Muscle layer of colon (tissue), 2 donors: ENCODE measurements at regions not wholly inside any gene's neighbourhood (a gene's known extent, or its start where the extent isn't known, plus 50 kb on each side); places are given as distances from the start of the nearest gene placed in this dataset.

Experiments used
- H3K27ac ChIP-seq: one replicate; pipeline ENCODE4 v1.7.0; 2013; ENCODE audit warnings: low read depth, mild to moderate bottlenecking, low read length, moderate library complexity
- H3K27me3 ChIP-seq, 2 donors: one replicate each; pipeline ENCODE4 v1.7.0; 2013; ENCODE audit warnings: low read length in 2 of 2, mild to moderate bottlenecking in 2 of 2; ENCODE audit not compliant: insufficient read depth in 2 of 2, control insufficient read depth in 1 of 2
- H3K36me3 ChIP-seq: one replicate; pipeline ENCODE4 v1.7.0; 2013; ENCODE audit warnings: mild to moderate bottlenecking, low read length; ENCODE audit not compliant: insufficient read depth
- H3K4me1 ChIP-seq: one replicate; pipeline ENCODE4 v1.7.0; 2013; ENCODE audit warnings: mild to moderate bottlenecking, low read length; ENCODE audit not compliant: insufficient read depth
- H3K4me3 ChIP-seq, 2 donors: one replicate each; pipeline ENCODE4 v1.7.0; 2013; ENCODE audit warnings: low read length in 2 of 2, low read depth in 1 of 2, mild to moderate bottlenecking in 1 of 2, moderate library complexity in 1 of 2
- H3K9ac ChIP-seq: one replicate; pipeline ENCODE4 v1.7.0; 2013; ENCODE audit warnings: low read length
- H3K9me3 ChIP-seq: one replicate; pipeline ENCODE4 v1.7.0; 2013; ENCODE audit warnings: mild to moderate bottlenecking, low read length
- donor health status: abdominal sarcoma.
- donor health status: Adenocarcinoma of cecum.

DNA sequence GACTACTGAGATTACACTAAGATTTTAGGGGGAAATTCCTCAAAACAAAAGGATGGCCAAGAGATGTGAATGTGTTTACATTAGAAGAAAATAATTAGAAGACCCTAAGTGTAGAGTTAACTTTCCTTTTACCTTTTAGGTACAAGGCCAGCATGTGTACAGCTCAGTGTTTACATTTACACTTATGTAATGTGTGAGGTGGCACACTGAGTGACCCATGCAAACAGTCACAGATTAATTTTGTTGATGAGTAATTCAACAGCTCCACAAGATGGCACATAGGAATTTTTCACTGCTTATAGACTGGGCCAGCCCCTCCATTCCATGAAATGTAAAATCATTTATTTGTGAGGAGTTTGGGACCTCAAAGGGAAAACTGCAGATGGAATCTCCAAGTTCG lies 90.1 kb upstream of the SLC12A2 start:
- H3K27me3 ChIP-seq: no peaks in the 10 kb centered on the region
- H3K36me3 ChIP-seq: no peaks in the 10 kb centered on the region
- H3K27ac ChIP-seq: no peak overlapping the region
- no peak overlapping the region for H3K4me3 ChIP-seq
- H3K9me3 ChIP-seq: no peaks in the 10 kb centered on the region
- no peak overlapping the region for H3K9ac ChIP-seq
- H3K4me1 ChIP-seq: peaks cover 15% of the 10 kb centered on the region

DNA sequence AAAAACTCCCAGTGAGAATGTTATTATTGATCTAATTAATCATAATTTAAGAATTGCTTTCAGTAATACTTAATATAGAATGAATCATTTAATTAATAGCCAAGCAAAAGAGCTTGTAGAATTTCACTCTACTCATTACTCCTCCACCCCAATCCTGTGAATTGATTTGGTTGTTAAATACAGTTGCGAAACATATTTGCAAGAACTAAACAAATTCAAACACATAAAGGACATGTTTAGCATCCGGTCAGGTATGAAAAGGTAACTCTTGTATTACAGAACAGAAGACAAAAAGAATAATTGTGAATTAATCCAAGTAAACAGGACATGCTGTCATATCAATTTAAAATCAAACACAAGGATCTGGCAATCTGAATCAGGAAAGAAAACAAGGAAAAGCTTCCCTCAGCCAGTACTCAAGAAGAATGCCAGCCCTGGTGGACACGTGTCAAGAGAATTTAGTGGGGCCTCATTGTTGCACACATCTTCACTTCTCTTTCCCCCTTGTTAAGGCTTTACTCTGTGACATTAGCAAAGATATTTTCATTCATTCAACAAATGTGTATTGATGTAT lies 89.4 kb upstream of the SLC12A2 start:
- Histone ChIP-seq H3K4me3 (no peak overlapping the region), H3K9me3 (no peaks in the 10 kb centered on the region), H3K4me1 (peaks cover 15% of the 10 kb centered on the region), H3K27ac (no peak overlapping the region), H3K27me3 (no peaks in the 10 kb centered on the region), H3K9ac (no peak overlapping the region), H3K36me3 (no peaks in the 10 kb centered on the region)

DNA sequence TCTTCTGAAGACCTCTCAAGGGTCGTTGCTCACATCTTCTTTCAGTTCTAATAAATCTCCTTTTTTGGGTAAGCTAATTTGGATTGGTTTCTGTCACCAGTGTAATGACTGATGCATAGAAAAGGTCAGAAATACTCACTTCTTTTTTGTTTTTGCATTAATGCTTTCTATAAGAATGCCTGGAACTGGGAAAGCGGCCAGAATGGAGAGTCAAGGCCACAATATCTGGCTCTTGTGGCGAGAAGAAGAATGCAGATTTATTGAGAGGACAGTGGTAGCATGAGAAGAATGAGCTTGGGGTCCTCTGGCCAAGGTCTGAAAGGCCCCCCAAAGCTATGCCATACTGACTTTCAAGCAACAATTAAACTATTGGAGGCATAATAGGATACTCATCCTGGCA lies 88.0 kb upstream of the SLC12A2 start:
- H3K36me3 ChIP-seq: no peaks in the 10 kb centered on the region
- no peak overlapping the region for H3K9ac ChIP-seq
- no peak overlapping the region for H3K4me3 ChIP-seq
- H3K9me3 ChIP-seq: no peaks in the 10 kb centered on the region
- no peaks in the 10 kb centered on the region for H3K27me3 ChIP-seq
- H3K4me1 ChIP-seq: peaks cover 21% of the 10 kb centered on the region
- H3K27ac ChIP-seq: no peak overlapping the region

DNA sequence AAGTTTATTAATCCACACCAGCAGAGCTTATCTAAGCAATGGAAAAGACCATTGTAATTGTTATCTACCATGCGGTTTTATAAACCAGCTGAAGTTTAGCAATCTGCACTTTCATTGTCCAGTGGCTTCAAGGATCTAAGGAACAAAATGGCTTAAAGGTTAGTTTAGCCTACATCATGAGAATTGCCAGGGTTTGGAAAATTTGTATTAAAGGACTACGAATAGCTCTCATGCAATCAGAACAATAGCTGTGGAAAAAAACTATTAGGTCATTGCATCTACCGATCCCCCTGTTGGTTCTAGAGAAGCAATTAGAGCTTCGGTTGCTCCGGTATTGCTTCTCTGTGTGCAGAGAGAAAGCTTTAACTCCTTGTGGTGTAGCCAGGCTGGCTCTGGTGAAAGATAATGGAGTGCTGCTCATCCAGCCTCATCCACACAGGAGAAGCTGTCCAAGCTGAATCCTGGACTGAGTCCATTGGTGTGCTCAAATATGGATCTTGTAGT lies 86.3 kb upstream of the SLC12A2 start:
- H3K4me1 ChIP-seq: peaks cover 21% of the 10 kb centered on the region
- no peaks in the 10 kb centered on the region for H3K9me3 ChIP-seq
- peak overlapping the region in 1 of 2 donors; percentile 23 for H3K4me3 ChIP-seq
- H3K27me3 ChIP-seq: no peaks in the 10 kb centered on the region
- no peaks in the 10 kb centered on the region for H3K36me3 ChIP-seq
- no peak overlapping the region for H3K27ac ChIP-seq
- H3K9ac ChIP-seq: no peak overlapping the region

DNA sequence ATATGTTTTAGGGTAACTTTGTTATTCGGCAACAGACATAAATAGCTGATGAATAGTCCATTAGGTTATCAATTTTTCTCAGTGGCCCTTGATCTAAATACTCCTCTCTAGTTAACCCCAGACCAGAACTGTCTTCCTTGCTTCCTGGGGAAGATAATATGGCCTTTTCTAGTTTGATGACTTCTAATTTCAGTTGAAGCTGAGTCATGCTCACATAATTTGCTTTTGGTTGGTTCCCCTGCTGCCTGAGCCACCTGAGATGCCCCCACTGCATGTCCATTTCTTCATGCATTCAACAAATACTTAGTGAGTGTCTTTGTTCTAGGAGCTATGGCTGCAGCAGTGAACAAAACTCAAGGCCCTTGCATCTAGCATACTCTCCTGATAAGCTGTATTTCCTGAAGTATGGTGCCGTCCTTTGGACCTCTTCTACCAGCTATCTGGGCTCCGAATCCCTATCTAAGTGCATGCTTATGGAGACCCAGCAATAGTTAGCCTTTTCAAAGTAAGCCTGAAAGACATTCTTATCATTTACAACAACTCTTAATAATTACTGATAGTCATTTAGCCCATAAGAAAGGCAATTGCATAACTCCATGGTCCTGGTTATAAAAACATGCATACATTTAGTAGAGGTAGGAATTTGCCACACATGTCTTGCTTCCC lies 84.5 kb upstream of the SLC12A2 start:
- no peaks in the 10 kb centered on the region for H3K36me3 ChIP-seq
- H3K9ac ChIP-seq: no peak overlapping the region
- H3K27ac ChIP-seq: no peak overlapping the region
- H3K9me3 ChIP-seq: no peaks in the 10 kb centered on the region
- H3K27me3 ChIP-seq: no peaks in the 10 kb centered on the region
- no peak overlapping the region for H3K4me3 ChIP-seq
- H3K4me1 ChIP-seq: peaks cover 21% of the 10 kb centered on the region

DNA sequence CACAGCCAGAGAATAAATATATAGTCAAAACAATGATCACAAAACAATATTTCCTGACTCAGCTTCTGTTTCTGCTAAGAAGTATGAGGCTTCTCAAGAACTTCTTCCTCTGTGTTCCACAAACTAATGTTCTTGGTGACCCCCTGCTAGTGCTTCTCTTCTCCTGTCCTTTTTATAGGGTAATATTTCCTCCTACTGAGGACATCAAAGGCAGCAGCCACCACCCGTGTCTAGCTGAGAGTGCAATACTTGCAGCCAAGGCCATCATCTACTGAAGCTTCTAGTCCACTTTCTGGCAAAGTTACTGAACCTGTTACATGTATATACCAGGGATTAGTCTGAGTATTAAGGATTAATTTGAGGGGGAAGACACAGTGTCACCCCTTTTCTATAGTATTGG lies 83.7 kb upstream of the SLC12A2 start:
- Histone ChIP-seq H3K36me3 (no peaks in the 10 kb centered on the region), H3K9me3 (no peaks in the 10 kb centered on the region), H3K4me1 (peaks cover 21% of the 10 kb centered on the region), H3K27me3 (no peaks in the 10 kb centered on the region), H3K4me3 (no peak overlapping the region), H3K9ac (no peak overlapping the region), H3K27ac (no peak overlapping the region)

DNA sequence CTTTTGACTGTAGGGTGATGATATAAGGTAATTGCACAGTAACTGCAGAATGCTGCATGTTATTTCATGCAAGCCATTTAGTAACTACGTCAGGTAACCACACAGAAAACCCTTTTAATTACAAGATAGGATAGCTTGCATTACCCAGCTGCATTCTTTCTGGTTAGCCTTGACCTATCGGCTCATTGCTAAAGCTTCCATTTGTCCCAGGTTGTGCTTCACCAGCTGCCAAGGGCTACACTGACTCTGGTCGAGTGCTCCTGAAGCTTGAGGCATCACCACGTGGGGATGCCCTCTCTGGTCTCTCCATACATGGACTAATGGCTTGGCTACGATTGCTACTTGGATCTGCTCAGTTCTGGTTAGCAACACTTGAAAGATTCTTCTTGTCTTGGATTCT lies 81.1 kb upstream of the SLC12A2 start:
- H3K36me3 ChIP-seq: no peaks in the 10 kb centered on the region
- no peak overlapping the region for H3K4me3 ChIP-seq
- no peak overlapping the region for H3K9ac ChIP-seq
- no peaks in the 10 kb centered on the region for H3K9me3 ChIP-seq
- H3K27ac ChIP-seq: no peak overlapping the region
- H3K4me1 ChIP-seq: peaks cover 12% of the 10 kb centered on the region
- H3K27me3 ChIP-seq: no peaks in the 10 kb centered on the region

DNA sequence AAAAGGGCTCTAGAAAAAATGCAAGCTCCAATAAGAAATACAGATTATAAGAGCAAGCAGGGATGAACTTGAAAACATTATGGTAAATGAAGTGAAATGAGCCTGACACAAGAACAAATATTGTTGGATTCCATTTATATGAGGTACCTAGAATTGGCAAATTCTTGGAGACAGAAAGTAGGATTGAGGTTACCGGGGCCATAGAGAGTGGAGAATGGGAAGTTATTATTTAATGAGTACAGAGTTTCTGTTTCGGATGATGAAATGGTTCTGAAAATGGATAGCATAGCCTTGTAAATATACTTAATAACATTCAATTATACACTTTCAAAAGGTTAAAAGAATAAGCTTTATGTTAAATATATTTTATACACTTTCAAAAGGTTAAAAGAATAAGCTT lies 75.6 kb upstream of the SLC12A2 start:
- H3K27ac ChIP-seq: no peak overlapping the region
- H3K36me3 ChIP-seq: no peaks in the 10 kb centered on the region
- no peak overlapping the region for H3K4me3 ChIP-seq
- H3K9me3 ChIP-seq: no peaks in the 10 kb centered on the region
- H3K27me3 ChIP-seq: no peaks in the 10 kb centered on the region
- H3K4me1 ChIP-seq: no peaks in the 10 kb centered on the region
- no peak overlapping the region for H3K9ac ChIP-seq

DNA sequence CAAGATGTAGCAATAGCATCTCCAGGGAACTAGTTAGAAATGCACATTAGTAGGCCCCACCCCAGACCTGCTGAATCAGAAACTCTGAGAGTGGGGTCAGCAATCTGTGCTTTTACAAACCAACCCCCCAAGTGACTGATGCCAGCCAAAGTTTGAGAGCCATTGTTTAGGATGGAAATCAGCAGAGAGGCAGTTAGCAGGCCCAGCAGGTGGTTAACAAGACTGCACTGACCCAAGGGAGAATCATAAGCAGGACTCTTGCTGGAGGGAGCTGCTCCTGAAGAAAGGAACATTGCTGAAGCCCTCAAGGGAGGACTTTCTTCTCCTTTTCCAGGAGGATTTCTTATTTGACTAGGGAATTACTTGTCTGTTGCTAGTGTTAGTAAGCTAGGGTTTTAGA lies 74.2 kb upstream of the SLC12A2 start:
- Histone ChIP-seq H3K4me1 (no peaks in the 10 kb centered on the region), H3K27me3 (no peaks in the 10 kb centered on the region), H3K27ac (no peak overlapping the region), H3K9me3 (no peaks in the 10 kb centered on the region), H3K36me3 (no peaks in the 10 kb centered on the region), H3K9ac (no peak overlapping the region), H3K4me3 (no peak overlapping the region)

DNA sequence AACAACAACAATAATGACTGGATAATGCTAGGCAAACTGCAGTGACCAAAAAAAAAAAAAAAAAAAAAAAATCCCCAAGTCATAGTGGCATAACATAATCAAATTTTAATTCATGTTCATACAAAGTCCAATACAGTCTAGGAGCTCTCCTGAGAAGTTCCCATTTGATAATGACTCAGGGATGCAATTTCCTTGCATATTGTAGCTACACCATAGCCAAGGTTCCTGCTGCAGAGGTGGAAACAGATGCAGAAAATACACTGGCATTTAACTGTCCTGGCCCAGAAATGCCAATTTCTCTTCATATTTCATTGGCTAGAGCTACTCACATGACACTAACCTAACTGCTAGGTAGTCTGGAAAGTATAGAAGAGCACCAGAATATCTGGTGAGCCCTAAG lies 72.2 kb upstream of the SLC12A2 start:
- Histone ChIP-seq H3K4me3 (no peak overlapping the region), H3K9ac (no peak overlapping the region), H3K27ac (no peak overlapping the region), H3K27me3 (no peaks in the 10 kb centered on the region), H3K9me3 (no peaks in the 10 kb centered on the region), H3K36me3 (no peaks in the 10 kb centered on the region), H3K4me1 (no peaks in the 10 kb centered on the region)

DNA sequence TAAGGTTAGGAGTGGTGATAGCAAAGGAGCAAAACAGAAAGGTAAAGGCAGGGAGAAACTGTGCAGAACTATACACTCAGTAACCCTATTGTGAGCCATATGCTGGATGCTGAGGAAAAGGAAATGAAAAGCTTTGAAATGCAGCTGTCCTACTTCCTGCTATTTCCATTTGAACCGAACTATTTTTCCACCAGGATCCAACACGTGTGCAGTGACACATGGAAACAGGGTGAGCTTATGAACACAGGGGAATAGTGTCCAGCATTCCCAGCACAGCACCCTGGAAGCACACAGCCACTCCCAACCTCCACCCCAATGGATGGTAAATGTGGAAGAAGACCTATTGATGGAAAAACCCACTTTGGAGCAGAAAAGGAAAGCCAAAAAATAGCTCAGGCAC lies 69.0 kb upstream of the SLC12A2 start:
- no peaks in the 10 kb centered on the region for H3K36me3 ChIP-seq
- H3K4me1 ChIP-seq: no peaks in the 10 kb centered on the region
- H3K9me3 ChIP-seq: no peaks in the 10 kb centered on the region
- no peak overlapping the region for H3K4me3 ChIP-seq
- H3K27ac ChIP-seq: no peak overlapping the region
- H3K9ac ChIP-seq: no peak overlapping the region
- H3K27me3 ChIP-seq: no peaks in the 10 kb centered on the region

DNA sequence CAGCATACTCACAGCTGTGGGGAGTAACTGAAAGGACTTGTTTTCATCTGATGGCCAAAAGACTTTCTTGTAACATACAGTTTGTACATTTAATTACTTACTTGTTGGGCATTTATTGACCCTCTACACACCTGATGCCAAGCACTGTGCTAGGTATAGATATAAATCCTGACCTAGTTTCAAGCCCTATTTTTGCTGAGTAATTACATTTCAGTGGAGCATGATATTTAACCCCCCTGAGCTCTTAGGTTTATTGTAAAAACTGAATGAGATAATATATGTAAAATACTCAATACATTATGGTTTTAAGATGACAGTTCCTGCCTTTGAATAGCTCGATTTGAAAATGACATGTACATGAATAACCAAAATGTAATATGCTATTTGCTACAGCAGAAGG lies 68.1 kb upstream of the SLC12A2 start:
- no peak overlapping the region for H3K4me3 ChIP-seq
- H3K4me1 ChIP-seq: no peaks in the 10 kb centered on the region
- no peaks in the 10 kb centered on the region for H3K9me3 ChIP-seq
- H3K27me3 ChIP-seq: no peaks in the 10 kb centered on the region
- no peaks in the 10 kb centered on the region for H3K36me3 ChIP-seq
- no peak overlapping the region for H3K27ac ChIP-seq
- H3K9ac ChIP-seq: no peak overlapping the region
